Left ventricle myocardium inferior (tissue), 1 donor: ENCODE measurements at regions not wholly inside any gene's neighbourhood (a gene's known extent, or its start where the extent isn't known, plus 50 kb on each side); places are given as distances from the start of the nearest gene placed in this dataset.
A peak's percentile ranks its signal among the peaks of the same experiment; 100 is the strongest.

ENCODE experiments used
- DNase-seq: peaks from one replicate; pipeline ENCODE4 v3.0.0-alpha.2; 2020
- H3K27ac ChIP-seq: fragments of 200-600 bp; replicated peaks from 2 replicates; pipeline ENCODE4 v1.8.0; 2021
- H3K27me3 ChIP-seq: fragments of 200-600 bp; 2 replicates; pipeline ENCODE4 v1.8.0; 2021; ENCODE audit warnings: low read depth
- H3K36me3 ChIP-seq: fragments of 200-600 bp; 2 replicates; pipeline ENCODE4 v1.8.0; 2021
- H3K4me1 ChIP-seq: fragments of 200-600 bp; 2 replicates; pipeline ENCODE4 v1.8.0; 2021
- H3K4me3 ChIP-seq: fragments of 200-600 bp; 2 replicates; pipeline ENCODE4 v1.8.0; 2021; ENCODE audit warnings: mild to moderate bottlenecking, moderate library complexity
- H3K9me3 ChIP-seq: fragments of 200-600 bp; replicated peaks from 2 replicates; pipeline ENCODE4 v1.8.0; 2021
- CTCF ChIP-seq: fragments of 200-600 bp; IDR thresholded peaks from 2 replicates; pipeline ENCODE4 v1.8.0; 2021; ENCODE audit warnings: antibody characterized with exemption, mild to moderate bottlenecking, borderline replicate concordance
- intact Hi-C: fragments of 100-400 bp; cut with micrococcal nuclease; formaldehyde crosslinking; loops from one replicate; pipeline ENCODE4 v1.11.0; 2022
- donor health status: DM: no; HTN: yes; CAD: no; lungs with severe emphysema.

GRCh38 chr5:54655761-54656160 is 138.2 kb downstream of the SNX18 start:
- no peak for TF ChIP-seq CTCF
- Histone ChIP-seq H3K27me3 (no peaks in the 10 kb centered on the region), H3K4me1 (peaks cover 33% of the 10 kb centered on the region), H3K36me3 (no peaks in the 10 kb centered on the region), H3K4me3 (no peak overlapping the region), H3K9me3 (no peaks in the 10 kb centered on the region), H3K27ac (peak overlapping the region; percentile 69)
- intact Hi-C loops, result loop anchor here (10.0 kb wide), 1 partner anchor 131 kb away; no protein-coding TSS in a partner anchor
- no peak for DNase-seq

GRCh38 chr5:54655266-54655665 is 137.7 kb downstream of the SNX18 start:
- Histone ChIP-seq H3K36me3 (no peaks in the 10 kb centered on the region), H3K4me3 (no peak overlapping the region), H3K27ac (peak overlapping the region; percentile 20), H3K9me3 (no peaks in the 10 kb centered on the region), H3K4me1 (peaks cover 33% of the 10 kb centered on the region), H3K27me3 (no peaks in the 10 kb centered on the region)
- intact Hi-C loops, result loop anchor here (10.0 kb wide), 1 partner anchor 130 kb away; no protein-coding TSS in a partner anchor
- DNase-seq, result no peak
- no peak for TF ChIP-seq CTCF

GRCh38 chr5:54653956-54654614 is 136.5 kb downstream of the SNX18 start:
- no peak for TF ChIP-seq CTCF
- DNase-seq, result no peak
- Histone ChIP-seq H3K4me3 (no peak overlapping the region), H3K36me3 (no peaks in the 10 kb centered on the region), H3K27ac (no peak overlapping the region), H3K4me1 (peaks cover 33% of the 10 kb centered on the region), H3K27me3 (no peaks in the 10 kb centered on the region), H3K9me3 (no peaks in the 10 kb centered on the region)
- intact Hi-C loops, result loop anchor here (10.0 kb wide), 1 partner anchor 129 kb away; no protein-coding TSS in a partner anchor

GRCh38 chr5:54651482-54652076 is 134.0 kb downstream of the SNX18 start:
- peak; percentile 88 for DNase-seq
- Histone ChIP-seq H3K4me1 (peaks cover 36% of the 10 kb centered on the region), H3K27me3 (no peaks in the 10 kb centered on the region), H3K36me3 (no peaks in the 10 kb centered on the region), H3K4me3 (no peak overlapping the region), H3K27ac (peak overlapping the region; percentile 55), H3K9me3 (no peaks in the 10 kb centered on the region)
- intact Hi-C loops, result loop anchor here (10.0 kb wide), 1 partner anchor 127 kb away; no protein-coding TSS in a partner anchor
- TF ChIP-seq CTCF, result no peak

- intact Hi-C loops, result no loop called here
- no peak for DNase-seq
- TF ChIP-seq CTCF, result no peak
These were observed 131.5 kb downstream of the SNX18 start for GRCh38 chr5:54649041-54649504.

More at GRCh38 chr5:54649041-54649504, 131.5 kb downstream of the SNX18 start:
- H3K27me3 ChIP-seq, result no peaks in the 10 kb centered on the region
- no peaks in the 10 kb centered on the region for H3K36me3 ChIP-seq
- H3K4me3 ChIP-seq, result no peak overlapping the region
- H3K27ac ChIP-seq, result no peak overlapping the region
- H3K9me3 ChIP-seq, result no peaks in the 10 kb centered on the region
- peaks cover 43% of the 10 kb centered on the region for H3K4me1 ChIP-seq
